KMS-11 (cell line): ENCODE measurements at regions not wholly inside any gene's neighbourhood (a gene's known extent, or its start where the extent isn't known, plus 50 kb on each side); places are given as distances from the start of the nearest gene placed in this dataset.

Source experiments
- H2AFZ ChIP-seq: fragments of 200-600 bp; sonication (generic); 2 replicates; pipeline ENCODE4 v1.6.1; 2016; ENCODE audit warnings: antibody characterized with exemption, mixed run types, low read depth
- H3K27ac ChIP-seq: fragments of 200-600 bp; sonication (generic); 2 replicates; pipeline ENCODE4 v1.6.1; 2016; ENCODE audit warnings: mild to moderate bottlenecking, mixed run types
- H3K27me3 ChIP-seq: fragments of 200-600 bp; sonication (generic); 2 replicates; pipeline ENCODE4 v1.6.1; 2017; ENCODE audit warnings: mild to moderate bottlenecking, low read depth, mixed run types, moderate library complexity; ENCODE audit not compliant: insufficient read depth
- H3K36me3 ChIP-seq: fragments of 200-600 bp; sonication (generic); 2 replicates; pipeline ENCODE4 v1.6.1; 2017; ENCODE audit warnings: mild to moderate bottlenecking, mixed run types; ENCODE audit not compliant: insufficient read depth
- H3K4me1 ChIP-seq: fragments of 200-600 bp; sonication (generic); 2 replicates; pipeline ENCODE4 v1.6.1; 2016; ENCODE audit warnings: mild to moderate bottlenecking, low read depth, mixed run types; ENCODE audit not compliant: poor library complexity, severe bottlenecking
- H3K4me2 ChIP-seq: fragments of 200-600 bp; sonication (generic); 2 replicates; pipeline ENCODE4 v1.7.0; 2016; ENCODE audit warnings: mild to moderate bottlenecking, mixed run types
- H3K4me3 ChIP-seq: fragments of 200-600 bp; sonication (generic); IDR thresholded peaks from 2 replicates; pipeline ENCODE4 v1.6.1; 2017; ENCODE audit warnings: low read depth, low read length, mixed read lengths; ENCODE audit not compliant: insufficient read depth
- H3K79me2 ChIP-seq: fragments of 200-600 bp; sonication (generic); 2 replicates; pipeline ENCODE4 v1.6.1; 2016; ENCODE audit warnings: low read depth, mixed run types; ENCODE audit not compliant: insufficient read depth
- H3K9ac ChIP-seq: fragments of 200-600 bp; sonication (generic); 2 replicates; pipeline ENCODE4 v1.6.1; 2016; ENCODE audit warnings: mild to moderate bottlenecking, mixed run types
- H4K20me1 ChIP-seq: fragments of 200-600 bp; sonication (generic); 2 replicates; pipeline ENCODE4 v1.6.1; 2016; ENCODE audit warnings: mild to moderate bottlenecking, mixed run types; ENCODE audit not compliant: insufficient read depth
- CTCF ChIP-seq: fragments of 200-600 bp; sonication (generic); conservative IDR thresholded peaks from 2 replicates; pipeline ENCODE4 v1.6.1; 2017; ENCODE audit warnings: low read depth, mild to moderate bottlenecking, antibody characterized with exemption, low read length, moderate library complexity, mixed read lengths

- no peak for TF ChIP-seq CTCF
- Histone ChIP-seq H3K4me2 (no peak overlapping the region), H3K27ac (no peak overlapping the region), H2AFZ (no peak overlapping the region), H3K79me2 (no peaks in the 10 kb centered on the region), H3K9ac (no peak overlapping the region), H3K27me3 (no peaks in the 10 kb centered on the region), H4K20me1 (no peaks in the 10 kb centered on the region), H3K4me1 (no peaks in the 10 kb centered on the region), H3K4me3 (no peak overlapping the region), H3K36me3 (no peaks in the 10 kb centered on the region)
Observed at GRCh38 chr9:82518868-82519267, 530.3 kb downstream of the SPATA31D1 start.

- H3K4me3 ChIP-seq = no peak overlapping the region
- no peak overlapping the region for H3K4me2 ChIP-seq
- no peaks in the 10 kb centered on the region for H3K27me3 ChIP-seq
- H3K36me3 ChIP-seq = no peaks in the 10 kb centered on the region
- no peaks in the 10 kb centered on the region for H3K79me2 ChIP-seq
- no peak overlapping the region for H3K27ac ChIP-seq
- no peaks in the 10 kb centered on the region for H3K4me1 ChIP-seq
- no peak overlapping the region for H3K9ac ChIP-seq
- H2AFZ ChIP-seq = no peak overlapping the region
- H4K20me1 ChIP-seq = no peaks in the 10 kb centered on the region
- TF ChIP-seq CTCF = no peak
Observed at GRCh38 chr9:82519332-82519731, 530.8 kb downstream of the SPATA31D1 start.

GRCh38 chr9:82524407-82524806, 535.8 kb downstream of the SPATA31D1 start:
- H3K27me3 ChIP-seq = no peaks in the 10 kb centered on the region
- no peaks in the 10 kb centered on the region for H3K79me2 ChIP-seq
- H4K20me1 ChIP-seq = no peaks in the 10 kb centered on the region
- H3K9ac ChIP-seq = no peak overlapping the region
- no peaks in the 10 kb centered on the region for H3K36me3 ChIP-seq
- no peak overlapping the region for H3K4me3 ChIP-seq
- no peak overlapping the region for H3K27ac ChIP-seq
- H3K4me2 ChIP-seq = no peak overlapping the region
- H2AFZ ChIP-seq = no peak overlapping the region
- no peaks in the 10 kb centered on the region for H3K4me1 ChIP-seq
- no peak for TF ChIP-seq CTCF

GRCh38 chr9:82526577-82526976, 536.4 kb downstream of the RASEF start:
- Histone ChIP-seq H3K79me2 (no peaks in the 10 kb centered on the region), H3K4me1 (no peaks in the 10 kb centered on the region), H3K9ac (no peak overlapping the region), H3K36me3 (no peaks in the 10 kb centered on the region), H3K4me3 (no peak overlapping the region), H3K27ac (no peak overlapping the region), H3K4me2 (no peak overlapping the region), H2AFZ (no peak overlapping the region), H3K27me3 (no peaks in the 10 kb centered on the region), H4K20me1 (no peaks in the 10 kb centered on the region)
- no peak for TF ChIP-seq CTCF

GRCh38 chr9:82531795-82532194, 531.1 kb downstream of the RASEF start:
- no peaks in the 10 kb centered on the region for H3K36me3 ChIP-seq
- no peak overlapping the region for H3K27ac ChIP-seq
- no peak overlapping the region for H3K9ac ChIP-seq
- H3K4me3 ChIP-seq = no peak overlapping the region
- no peaks in the 10 kb centered on the region for H3K27me3 ChIP-seq
- TF ChIP-seq CTCF = no peak
- H2AFZ ChIP-seq = no peak overlapping the region
- H3K4me1 ChIP-seq = peaks cover 28% of the 10 kb centered on the region
- H3K79me2 ChIP-seq = no peaks in the 10 kb centered on the region
- no peaks in the 10 kb centered on the region for H4K20me1 ChIP-seq
- no peak overlapping the region for H3K4me2 ChIP-seq
